Glutamatergic neuron (in vitro differentiated cells): ENCODE measurements at regions not wholly inside any gene's neighbourhood (a gene's known extent, or its start where the extent isn't known, plus 50 kb on each side); places are given as distances from the start of the nearest gene placed in this dataset.

ENCODE experiments used
- DNase-seq: peaks from one replicate; pipeline ENCODE4 v3.0.0; 2022
- H3K27ac Mint-ChIP-seq: one replicate; pipeline ENCODE4 v1.8.0; 2020; ENCODE audit warnings: mild to moderate bottlenecking, mixed read lengths, inconsistent platforms; ENCODE audit not compliant: unreplicated experiment
- H3K27me3 Mint-ChIP-seq: one replicate; pipeline ENCODE4 v1.8.0; 2020; ENCODE audit warnings: mild to moderate bottlenecking, moderate library complexity, mixed read lengths, inconsistent platforms; ENCODE audit not compliant: unreplicated experiment
- H3K36me3 Mint-ChIP-seq: one replicate; pipeline ENCODE4 v1.8.0; 2020; ENCODE audit warnings: mild to moderate bottlenecking, mixed read lengths, inconsistent platforms; ENCODE audit not compliant: unreplicated experiment
- H3K4me1 Mint-ChIP-seq: one replicate; pipeline ENCODE4 v1.8.0; 2020; ENCODE audit warnings: mild to moderate bottlenecking, low read depth, mixed read lengths, inconsistent platforms; ENCODE audit not compliant: unreplicated experiment
- H3K4me3 Mint-ChIP-seq: one replicate; pipeline ENCODE4 v1.8.0; 2020; ENCODE audit warnings: mild to moderate bottlenecking, mixed read lengths, inconsistent platforms; ENCODE audit not compliant: unreplicated experiment
- H3K9me3 Mint-ChIP-seq: one replicate; pipeline ENCODE4 v1.8.0; 2020; ENCODE audit warnings: mild to moderate bottlenecking, moderate library complexity, mixed read lengths, inconsistent platforms; ENCODE audit not compliant: unreplicated experiment
- TF ChIP-seq, protein P1 (sequence below): fragments of 200-600 bp; sonication (generic); IDR thresholded peaks from one replicate; pipeline ENCODE4 v1.5.0; 2021; ENCODE audit not compliant: partially characterized antibody, unreplicated experiment

DNA sequence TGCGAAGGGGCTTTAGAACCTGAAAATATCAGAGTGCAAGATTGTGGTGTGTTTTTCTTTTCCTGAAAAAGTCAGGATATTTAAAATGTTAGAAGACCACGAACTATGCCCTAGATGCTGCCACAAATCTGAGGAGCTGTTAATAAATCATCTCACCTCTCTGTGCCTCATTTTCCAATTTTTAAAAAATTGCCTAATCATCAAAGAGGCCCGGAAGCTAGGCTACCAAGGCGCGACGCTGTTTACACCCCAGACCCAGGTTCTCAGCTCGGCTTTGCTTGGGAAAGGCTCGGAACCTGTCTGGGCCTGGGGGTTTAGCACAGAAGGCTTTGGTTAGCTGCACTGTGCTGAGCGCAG, 409.6 kb downstream of the BCOR start:
- H3K4me1 Mint-ChIP-seq: peaks cover 8% of the 10 kb centered on the region
- peaks cover 2% of the 10 kb centered on the region for H3K27me3 Mint-ChIP-seq
- no peak for DNase-seq
- TF ChIP-seq, protein P1, sequence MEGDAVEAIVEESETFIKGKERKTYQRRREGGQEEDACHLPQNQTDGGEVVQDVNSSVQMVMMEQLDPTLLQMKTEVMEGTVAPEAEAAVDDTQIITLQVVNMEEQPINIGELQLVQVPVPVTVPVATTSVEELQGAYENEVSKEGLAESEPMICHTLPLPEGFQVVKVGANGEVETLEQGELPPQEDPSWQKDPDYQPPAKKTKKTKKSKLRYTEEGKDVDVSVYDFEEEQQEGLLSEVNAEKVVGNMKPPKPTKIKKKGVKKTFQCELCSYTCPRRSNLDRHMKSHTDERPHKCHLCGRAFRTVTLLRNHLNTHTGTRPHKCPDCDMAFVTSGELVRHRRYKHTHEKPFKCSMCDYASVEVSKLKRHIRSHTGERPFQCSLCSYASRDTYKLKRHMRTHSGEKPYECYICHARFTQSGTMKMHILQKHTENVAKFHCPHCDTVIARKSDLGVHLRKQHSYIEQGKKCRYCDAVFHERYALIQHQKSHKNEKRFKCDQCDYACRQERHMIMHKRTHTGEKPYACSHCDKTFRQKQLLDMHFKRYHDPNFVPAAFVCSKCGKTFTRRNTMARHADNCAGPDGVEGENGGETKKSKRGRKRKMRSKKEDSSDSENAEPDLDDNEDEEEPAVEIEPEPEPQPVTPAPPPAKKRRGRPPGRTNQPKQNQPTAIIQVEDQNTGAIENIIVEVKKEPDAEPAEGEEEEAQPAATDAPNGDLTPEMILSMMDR: no peak
- peak overlapping the region; percentile 78 for H3K27ac Mint-ChIP-seq
- H3K4me3 Mint-ChIP-seq: peak overlapping the region; percentile 63
- H3K36me3 Mint-ChIP-seq: no peaks in the 10 kb centered on the region
- peaks cover 4% of the 10 kb centered on the region for H3K9me3 Mint-ChIP-seq

DNA sequence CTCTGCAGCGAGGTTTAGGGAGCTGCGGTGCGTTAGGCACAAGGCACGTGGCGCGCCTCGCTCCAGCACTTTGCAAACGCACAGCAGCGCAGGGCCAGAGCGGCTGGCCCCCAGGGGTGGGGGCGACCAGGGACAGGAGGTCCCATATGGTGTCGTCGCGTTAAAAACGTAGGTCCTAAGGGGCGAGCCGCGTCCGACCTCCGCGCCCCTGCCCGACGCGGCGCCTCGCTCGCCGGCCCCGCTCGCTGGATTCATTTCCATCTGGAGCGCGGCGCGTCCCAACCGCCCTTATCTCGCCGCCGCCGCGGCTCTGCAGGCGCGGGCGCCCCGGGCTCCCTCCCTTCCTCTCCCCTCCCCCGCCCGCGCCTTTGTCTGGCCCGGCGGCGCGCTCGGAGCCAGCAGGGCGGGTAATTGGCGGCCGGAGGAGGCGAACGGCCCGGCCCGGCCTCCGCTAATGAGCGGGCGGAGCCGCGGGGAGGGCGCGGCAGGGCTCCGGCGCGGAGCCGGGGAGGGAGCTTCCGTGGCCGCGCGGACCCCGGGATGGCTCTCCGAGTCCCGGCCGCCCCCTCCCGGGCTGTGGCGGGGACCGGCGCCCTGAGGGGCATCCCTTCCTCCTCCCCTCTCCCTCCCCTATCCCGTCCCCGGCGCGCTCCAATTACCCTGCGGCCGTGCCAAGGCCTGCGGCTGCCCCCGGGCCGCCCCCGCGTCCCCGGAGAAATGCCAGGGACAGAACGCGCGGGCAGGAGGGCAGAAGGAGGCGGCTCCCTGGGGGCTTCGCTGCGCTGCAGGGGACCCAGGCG, 409.0 kb downstream of the BCOR start:
- peak; percentile 79 for DNase-seq
- TF ChIP-seq, protein P1: no peak
- H3K27ac Mint-ChIP-seq: peak overlapping the region; percentile 87
- H3K4me3 Mint-ChIP-seq: no peak overlapping the region
- peaks cover 8% of the 10 kb centered on the region for H3K4me1 Mint-ChIP-seq
- no peaks in the 10 kb centered on the region for H3K36me3 Mint-ChIP-seq
- peaks cover 4% of the 10 kb centered on the region for H3K9me3 Mint-ChIP-seq
- H3K27me3 Mint-ChIP-seq: peaks cover 2% of the 10 kb centered on the region

DNA sequence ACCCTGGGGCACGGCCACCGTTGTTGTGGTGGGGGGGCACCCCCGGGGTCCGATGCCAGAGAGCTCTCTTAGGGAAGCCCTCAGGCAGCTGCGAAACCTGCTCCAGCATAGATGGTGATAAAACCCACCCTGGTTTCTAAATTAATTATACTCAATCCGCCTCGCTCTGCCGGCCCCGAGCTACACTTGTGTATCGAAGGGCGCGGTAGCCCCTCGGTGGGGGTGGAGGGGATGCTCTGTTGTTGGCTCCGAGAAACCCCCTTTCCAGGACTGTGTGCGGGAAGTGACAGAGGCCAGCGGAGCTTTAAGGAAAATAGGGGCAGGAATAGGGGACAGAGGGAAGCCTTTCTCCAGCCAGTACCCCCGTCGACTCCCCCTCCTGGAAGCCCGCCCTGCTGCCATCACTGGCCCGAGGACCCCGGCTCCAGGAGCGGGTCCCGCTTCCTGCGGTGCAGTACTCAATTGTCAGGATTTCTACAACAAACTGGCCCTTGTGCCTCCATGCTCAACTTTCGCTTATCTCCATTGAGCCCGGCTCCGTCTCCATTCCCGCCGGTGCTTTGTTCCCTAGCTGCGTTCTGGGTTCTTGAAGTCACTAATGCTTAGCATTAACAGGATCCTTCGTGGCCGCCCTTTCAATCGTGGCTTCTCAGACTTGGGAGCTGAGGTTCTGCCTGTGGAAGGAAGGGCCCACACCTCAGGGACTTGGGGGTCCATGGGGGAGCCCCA, 408.2 kb downstream of the BCOR start:
- Mint-ChIP-seq H3K36me3 (no peaks in the 10 kb centered on the region), H3K27me3 (peaks cover 2% of the 10 kb centered on the region), H3K9me3 (peaks cover 4% of the 10 kb centered on the region), H3K4me3 (peak overlapping the region; percentile 69), H3K27ac (peak overlapping the region; percentile 87), H3K4me1 (peaks cover 10% of the 10 kb centered on the region)
- TF ChIP-seq, protein P1: no peak
- DNase-seq: peak; percentile 24

DNA sequence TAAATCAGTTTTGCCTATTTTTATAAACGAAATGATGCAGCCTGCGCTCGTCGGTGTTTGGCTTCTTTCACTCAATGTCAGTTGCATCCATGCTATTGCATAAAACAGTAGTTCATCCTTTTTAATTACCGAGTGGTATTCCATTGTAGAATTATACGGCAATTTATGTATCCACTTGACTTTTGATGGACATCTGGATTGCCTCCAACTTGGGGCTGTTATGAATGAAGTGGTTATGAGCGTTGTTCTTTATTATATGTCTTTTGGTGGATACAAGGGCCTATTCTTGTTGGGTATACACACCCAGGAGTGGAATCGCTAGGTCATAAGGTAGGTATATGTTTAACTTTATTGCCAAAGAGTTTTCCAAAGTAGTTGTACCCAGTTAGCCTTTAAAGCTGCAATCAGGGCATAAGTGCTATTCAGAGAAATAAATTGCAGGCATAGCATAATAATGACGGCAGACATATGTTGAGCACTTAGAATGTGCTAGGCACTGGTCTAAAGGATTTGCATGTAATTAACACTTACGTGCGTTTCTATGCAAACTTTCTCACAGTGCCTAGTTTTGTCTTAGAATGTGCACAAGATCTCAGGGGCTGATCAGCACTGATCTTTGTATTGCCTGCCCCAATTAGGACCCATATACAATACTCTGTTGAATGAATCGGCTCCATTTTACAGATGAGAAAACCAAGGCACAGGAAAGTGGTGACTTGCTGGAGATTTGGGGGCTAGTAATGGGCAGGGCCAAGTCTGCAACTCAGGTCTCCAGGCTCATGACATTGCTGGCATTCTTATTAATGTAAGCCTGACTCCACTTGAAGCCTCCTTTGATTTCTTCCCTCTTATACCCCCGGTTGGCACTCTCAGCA, 407.0 kb downstream of the BCOR start:
- TF ChIP-seq, protein P1: no peak
- Mint-ChIP-seq H3K9me3 (peaks cover 4% of the 10 kb centered on the region), H3K4me3 (no peak overlapping the region)

More for the DNA sequence above, 407.0 kb downstream of the BCOR start:
- peak overlapping the region; percentile 39 for H3K27ac Mint-ChIP-seq
- H3K27me3 Mint-ChIP-seq: peaks cover 2% of the 10 kb centered on the region
- DNase-seq: no peak
- peaks cover 6% of the 10 kb centered on the region for H3K36me3 Mint-ChIP-seq
- peaks cover 10% of the 10 kb centered on the region for H3K4me1 Mint-ChIP-seq
